OCI-LY3 (cell line): ENCODE measurements at regions not wholly inside any gene's neighbourhood (a gene's known extent, or its start where the extent isn't known, plus 50 kb on each side); places are given as distances from the start of the nearest gene placed in this dataset.
"Not testable (repeated sequence)": the region's sequence is repeated elsewhere in the genome, so short reads cannot be mapped to it uniquely, and the experiment has no call there.

ENCODE experiments used
- H2AFZ ChIP-seq: fragments of 200-600, 300-600 bp; shearing (Covaris generic); 2 replicates; pipeline ENCODE4 v1.6.0; 2014; ENCODE audit warnings: antibody characterized with exemption, low read depth, low read length
- H3K27ac ChIP-seq: fragments of 200-600, 300-600 bp; sonication (generic); 2 replicates; pipeline ENCODE4 v1.5.1; 2014; ENCODE audit warnings: mild to moderate bottlenecking, low read length, moderate library complexity, mixed read lengths
- H3K27me3 ChIP-seq: fragments of 200-600, 300-600 bp; sonication (generic); 2 replicates; pipeline ENCODE4 v1.6.1; 2014; ENCODE audit warnings: low read depth, low read length, mixed read lengths
- H3K36me3 ChIP-seq: fragments of 200-600, 300-600 bp; sonication (generic); replicated peaks from 2 replicates; pipeline ENCODE3; 2014; ENCODE audit warnings: low read depth, low read length, mixed read lengths
- H3K4me1 ChIP-seq: fragments of 300-600, 200-600 bp; sonication (generic); 2 replicates; pipeline ENCODE4 v1.6.1; 2014; ENCODE audit warnings: low read length, mixed read lengths
- H3K4me2 ChIP-seq: fragments of 200-600, 300-600 bp; sonication (generic); 2 replicates; pipeline ENCODE4 v1.6.1; 2014; ENCODE audit warnings: low read length, mixed read lengths
- H3K4me3 ChIP-seq: fragments of 300-600, 200-600 bp; sonication (generic); 2 replicates; pipeline ENCODE4 v1.5.1; 2014; ENCODE audit warnings: antibody characterized with exemption, mild to moderate bottlenecking, low read length, moderate library complexity
- H3K79me2 ChIP-seq: fragments of 300-600, 200-600 bp; shearing (Covaris generic); 2 replicates; pipeline ENCODE4 v1.6.1; 2014; ENCODE audit warnings: mild to moderate bottlenecking, low read length, mixed read lengths
- H3K9ac ChIP-seq: fragments of 300-600, 200-600 bp; shearing (Covaris generic); 2 replicates; pipeline ENCODE4 v1.6.0; 2014; ENCODE audit warnings: mild to moderate bottlenecking, low read length, moderate library complexity
- H3K9me3 ChIP-seq: fragments of 200-600, 300-600 bp; shearing (Covaris generic); 2 replicates; pipeline ENCODE4 v1.6.1; 2014; ENCODE audit warnings: low read length, mixed read lengths; ENCODE audit not compliant: insufficient read depth
- H4K20me1 ChIP-seq: fragments of 200-600, 300-600 bp; sonication (generic); 2 replicates; pipeline ENCODE4 v1.6.1; 2016; ENCODE audit warnings: low read length, mixed read lengths; ENCODE audit not compliant: insufficient read depth
- EZH2phosphoT487 ChIP-seq: fragments of 200-600 bp; shearing (Covaris generic); IDR thresholded peaks from 2 replicates; pipeline ENCODE4 v1.6.1; 2018; ENCODE audit warnings: antibody characterized with exemption, mixed run types, low read depth
- TF ChIP-seq, protein P1 (sequence below): fragments of 200-600, 300-600 bp; sonication (generic); IDR thresholded peaks from 2 replicates; pipeline ENCODE4 v1.5.1; 2014; ENCODE audit warnings: antibody characterized with exemption, low read length, low read depth

DNA sequence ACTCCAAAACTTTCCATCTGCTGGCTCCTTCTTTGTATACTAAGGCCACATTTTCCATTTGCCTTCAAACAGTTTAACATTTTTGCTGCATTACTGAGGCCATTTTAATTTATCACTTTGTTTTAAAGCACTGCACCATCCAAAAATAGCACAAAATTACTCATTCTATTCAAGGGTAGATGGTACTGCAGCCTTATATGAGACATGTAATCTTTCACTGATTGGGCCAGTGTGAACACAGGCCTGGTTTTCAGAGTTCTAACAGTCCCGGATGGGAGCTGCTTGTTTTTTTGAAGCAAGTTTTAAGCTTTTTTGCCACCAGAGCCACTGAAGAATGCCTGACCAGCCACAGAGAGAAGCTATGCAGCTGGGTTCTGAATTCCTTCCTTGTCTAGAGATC is 172.3 kb upstream of the TSC22D2 start:
- Histone ChIP-seq H3K9ac (no peak overlapping the region), H3K36me3 (no peaks in the 10 kb centered on the region), H2AFZ (no peak overlapping the region), H3K79me2 (no peaks in the 10 kb centered on the region), H3K9me3 (no peaks in the 10 kb centered on the region), H3K4me2 (no peak overlapping the region), H3K4me1 (peaks cover 5% of the 10 kb centered on the region), H4K20me1 (no peaks in the 10 kb centered on the region), H3K27ac (no peak overlapping the region), H3K4me3 (no peak overlapping the region), H3K27me3 (no peaks in the 10 kb centered on the region)
- TF ChIP-seq, protein P1, sequence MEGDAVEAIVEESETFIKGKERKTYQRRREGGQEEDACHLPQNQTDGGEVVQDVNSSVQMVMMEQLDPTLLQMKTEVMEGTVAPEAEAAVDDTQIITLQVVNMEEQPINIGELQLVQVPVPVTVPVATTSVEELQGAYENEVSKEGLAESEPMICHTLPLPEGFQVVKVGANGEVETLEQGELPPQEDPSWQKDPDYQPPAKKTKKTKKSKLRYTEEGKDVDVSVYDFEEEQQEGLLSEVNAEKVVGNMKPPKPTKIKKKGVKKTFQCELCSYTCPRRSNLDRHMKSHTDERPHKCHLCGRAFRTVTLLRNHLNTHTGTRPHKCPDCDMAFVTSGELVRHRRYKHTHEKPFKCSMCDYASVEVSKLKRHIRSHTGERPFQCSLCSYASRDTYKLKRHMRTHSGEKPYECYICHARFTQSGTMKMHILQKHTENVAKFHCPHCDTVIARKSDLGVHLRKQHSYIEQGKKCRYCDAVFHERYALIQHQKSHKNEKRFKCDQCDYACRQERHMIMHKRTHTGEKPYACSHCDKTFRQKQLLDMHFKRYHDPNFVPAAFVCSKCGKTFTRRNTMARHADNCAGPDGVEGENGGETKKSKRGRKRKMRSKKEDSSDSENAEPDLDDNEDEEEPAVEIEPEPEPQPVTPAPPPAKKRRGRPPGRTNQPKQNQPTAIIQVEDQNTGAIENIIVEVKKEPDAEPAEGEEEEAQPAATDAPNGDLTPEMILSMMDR: no peak
- TF ChIP-seq EZH2phosphoT487: no peak

DNA sequence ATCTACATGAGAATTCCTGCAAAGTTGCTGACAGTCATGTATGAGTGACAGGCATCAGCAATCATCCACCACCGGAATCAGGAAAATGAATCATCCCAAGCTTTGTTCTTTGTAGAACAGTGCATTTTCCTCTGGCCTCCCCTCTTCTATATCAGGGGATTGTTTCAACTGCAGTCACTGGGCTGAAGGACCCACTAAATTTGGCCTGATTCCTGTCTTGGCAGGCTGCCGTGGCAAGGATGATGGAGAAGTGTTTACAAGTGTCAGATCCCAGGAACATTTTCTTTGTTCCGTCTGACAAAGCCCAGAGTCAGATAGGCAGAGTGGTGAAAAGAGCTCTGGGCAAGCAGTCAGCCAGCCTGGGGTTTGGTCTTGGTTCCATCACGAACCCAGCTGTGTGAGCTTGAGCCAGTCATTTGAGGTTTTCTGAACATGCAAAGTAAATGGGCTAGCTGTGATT is 175.1 kb upstream of the TSC22D2 start:
- Histone ChIP-seq H3K27ac (no peak overlapping the region), H3K9me3 (no peaks in the 10 kb centered on the region), H3K4me3 (no peak overlapping the region), H3K4me1 (no peaks in the 10 kb centered on the region), H3K9ac (no peak overlapping the region), H4K20me1 (no peaks in the 10 kb centered on the region), H2AFZ (no peak overlapping the region), H3K4me2 (no peak overlapping the region), H3K36me3 (no peaks in the 10 kb centered on the region), H3K27me3 (no peaks in the 10 kb centered on the region), H3K79me2 (no peaks in the 10 kb centered on the region)
- TF ChIP-seq, protein P1: no peak
- no peak for TF ChIP-seq EZH2phosphoT487

DNA sequence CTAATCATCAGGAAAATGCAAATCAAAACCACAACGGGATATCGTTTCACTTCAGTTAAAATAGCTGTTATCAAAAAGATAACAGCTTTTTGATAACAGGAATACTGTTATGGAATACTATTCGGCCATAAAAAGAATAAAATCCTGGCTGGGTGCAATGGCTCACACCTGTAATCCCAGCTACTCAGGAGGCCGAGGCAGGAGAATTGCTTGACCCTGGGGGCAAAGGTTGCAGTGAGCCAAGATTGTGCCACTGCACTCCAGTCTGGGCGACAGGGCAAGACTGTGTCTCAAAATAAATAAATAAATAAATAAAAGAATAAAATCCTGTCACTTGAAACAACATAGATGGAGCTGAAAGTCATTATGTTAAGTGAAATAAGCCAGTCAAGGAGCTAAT is 178.1 kb upstream of the TSC22D2 start:
- H3K79me2 ChIP-seq: no peaks in the 10 kb centered on the region
- no peak overlapping the region for H3K27ac ChIP-seq
- no peak overlapping the region for H3K9ac ChIP-seq
- H2AFZ ChIP-seq: no peak overlapping the region
- TF ChIP-seq, protein P1: no peak
- TF ChIP-seq EZH2phosphoT487: no peak
- H3K36me3 ChIP-seq: no peaks in the 10 kb centered on the region
- H4K20me1 ChIP-seq: no peaks in the 10 kb centered on the region
- H3K4me3 ChIP-seq: no peak overlapping the region
- H3K27me3 ChIP-seq: peaks cover 10% of the 10 kb centered on the region
- H3K9me3 ChIP-seq: no peaks in the 10 kb centered on the region
- H3K4me1 ChIP-seq: no peaks in the 10 kb centered on the region
- H3K4me2 ChIP-seq: no peak overlapping the region

DNA sequence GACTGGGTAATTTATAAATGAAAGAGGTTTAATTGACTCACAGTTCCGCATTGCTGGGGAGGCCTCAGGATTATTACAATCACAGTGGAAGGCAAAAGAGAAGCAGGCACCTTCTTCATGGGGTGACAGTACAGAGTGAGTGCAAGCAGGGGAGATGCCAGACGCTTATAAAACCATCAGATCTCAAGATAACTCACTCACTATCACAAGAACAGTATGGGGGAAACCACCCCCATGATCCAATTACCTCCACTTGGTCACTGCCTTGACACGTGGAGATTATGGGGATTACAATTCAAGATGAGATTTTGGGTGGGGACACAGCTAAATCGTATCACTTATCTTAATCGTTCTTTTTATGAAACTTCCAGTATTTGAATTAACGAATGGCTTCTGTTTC is 179.5 kb upstream of the TSC22D2 start:
- not testable (repeated sequence) for H2AFZ ChIP-seq, H3K79me2 ChIP-seq, H3K4me3 ChIP-seq, H3K4me1 ChIP-seq, H3K9ac ChIP-seq, H3K27ac ChIP-seq, H3K9me3 ChIP-seq, H3K36me3 ChIP-seq, H3K4me2 ChIP-seq, H4K20me1 ChIP-seq
- H3K27me3 ChIP-seq: peaks cover 22% of the 10 kb centered on the region

DNA sequence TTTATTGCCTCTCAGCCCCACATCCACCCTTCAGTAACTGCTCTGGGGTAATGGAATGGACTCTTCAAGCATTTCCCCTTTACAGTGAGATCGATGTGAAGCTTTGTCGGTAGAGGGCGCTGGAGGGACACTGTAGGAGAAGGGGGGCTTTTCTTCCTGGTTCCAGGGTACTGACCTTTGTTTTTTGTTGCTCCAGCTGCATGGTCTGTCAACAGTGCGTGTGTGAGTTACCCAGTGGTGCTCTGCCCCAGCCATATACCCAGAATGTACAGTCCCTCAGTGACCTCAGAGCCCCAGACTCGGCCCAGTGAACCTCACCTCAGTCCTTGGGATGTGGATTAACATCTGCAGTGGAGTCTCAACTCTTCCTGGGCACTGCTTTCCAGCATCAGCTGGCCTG is 180.3 kb upstream of the TSC22D2 start:
- Histone ChIP-seq H3K9me3 (no peaks in the 10 kb centered on the region), H3K4me1 (no peaks in the 10 kb centered on the region), H4K20me1 (no peaks in the 10 kb centered on the region), H3K4me3 (no peak overlapping the region), H3K27me3 (peaks cover 30% of the 10 kb centered on the region), H3K36me3 (no peaks in the 10 kb centered on the region), H3K9ac (no peak overlapping the region), H3K4me2 (no peak overlapping the region), H3K27ac (no peak overlapping the region), H2AFZ (no peak overlapping the region), H3K79me2 (no peaks in the 10 kb centered on the region)
- TF ChIP-seq, protein P1: peak; percentile 95
- no peak for TF ChIP-seq EZH2phosphoT487
